ENCODE measurements at regions not wholly inside any gene's neighbourhood (a gene's known extent, or its start where the extent isn't known, plus 50 kb on each side); places are given as distances from the start of the nearest gene placed in this dataset.

DNA sequence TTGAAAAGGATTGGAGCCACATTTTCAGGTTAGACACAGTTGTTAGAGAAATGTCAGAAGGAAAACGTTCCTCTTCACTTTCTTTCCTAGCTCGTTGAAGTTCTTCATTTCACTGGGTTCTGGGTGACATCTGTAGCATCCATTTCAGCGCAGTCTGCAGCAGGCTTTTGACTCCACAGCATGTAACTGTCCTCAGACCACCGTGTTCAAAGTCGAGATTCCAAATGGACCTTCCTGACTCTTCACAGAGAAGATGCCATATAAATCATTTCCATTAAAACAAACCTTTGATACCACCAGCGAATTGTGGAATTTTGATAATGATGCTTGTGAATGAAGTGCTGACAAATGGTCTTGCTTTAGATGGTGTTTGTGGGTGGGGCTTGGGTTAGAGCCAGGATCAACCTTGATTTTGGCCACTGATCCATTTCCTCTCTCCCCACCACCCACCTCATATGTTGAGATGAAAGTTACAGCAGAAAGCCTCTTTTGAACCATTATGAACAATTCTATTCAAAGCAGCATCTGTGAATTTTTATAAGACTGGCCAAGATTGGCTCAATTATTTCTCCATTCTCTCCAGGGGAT is 185.3 kb upstream of the PREP start:
- TF ChIP-seq, protein P1, sequence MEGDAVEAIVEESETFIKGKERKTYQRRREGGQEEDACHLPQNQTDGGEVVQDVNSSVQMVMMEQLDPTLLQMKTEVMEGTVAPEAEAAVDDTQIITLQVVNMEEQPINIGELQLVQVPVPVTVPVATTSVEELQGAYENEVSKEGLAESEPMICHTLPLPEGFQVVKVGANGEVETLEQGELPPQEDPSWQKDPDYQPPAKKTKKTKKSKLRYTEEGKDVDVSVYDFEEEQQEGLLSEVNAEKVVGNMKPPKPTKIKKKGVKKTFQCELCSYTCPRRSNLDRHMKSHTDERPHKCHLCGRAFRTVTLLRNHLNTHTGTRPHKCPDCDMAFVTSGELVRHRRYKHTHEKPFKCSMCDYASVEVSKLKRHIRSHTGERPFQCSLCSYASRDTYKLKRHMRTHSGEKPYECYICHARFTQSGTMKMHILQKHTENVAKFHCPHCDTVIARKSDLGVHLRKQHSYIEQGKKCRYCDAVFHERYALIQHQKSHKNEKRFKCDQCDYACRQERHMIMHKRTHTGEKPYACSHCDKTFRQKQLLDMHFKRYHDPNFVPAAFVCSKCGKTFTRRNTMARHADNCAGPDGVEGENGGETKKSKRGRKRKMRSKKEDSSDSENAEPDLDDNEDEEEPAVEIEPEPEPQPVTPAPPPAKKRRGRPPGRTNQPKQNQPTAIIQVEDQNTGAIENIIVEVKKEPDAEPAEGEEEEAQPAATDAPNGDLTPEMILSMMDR (IDR thresholded peaks at IDR 0.05): no peak
- no peak for TF ChIP-seq POLR2A (IDR thresholded peaks at IDR 0.05)

All from body of pancreas (tissue), 4 donors.